ENCODE measurements at regions not wholly inside any gene's neighbourhood (a gene's known extent, or its start where the extent isn't known, plus 50 kb on each side); places are given as distances from the start of the nearest gene placed in this dataset.

GRCh38 chr1:76695535-76695934 lies 171.7 kb upstream of the ST6GALNAC5 start:
- Histone ChIP-seq H2BK120ac (ENCODE audit: low read depth, low read length, poor library complexity, severe bottlenecking) (no peak overlapping the region), H4K91ac (ENCODE audit: insufficient read length, low read depth, low read length) (no peak overlapping the region), H2AK5ac (ENCODE audit: insufficient read length, low read length) (no peak overlapping the region), H2AFZ (ENCODE audit: low read length) (no peak overlapping the region), H2BK15ac (ENCODE audit: low read depth, low read length) (no peak overlapping the region), H3K27ac (ENCODE audit: insufficient read length, low read depth, low read length) (no peak overlapping the region), H3K4ac (ENCODE audit: low read depth, low read length) (no peak overlapping the region), H3K9me3 (ENCODE audit: control insufficient read depth, low read depth, low read length) (no peaks in the 10 kb centered on the region), H3K79me2 (ENCODE audit: insufficient read depth, low read length) (no peaks in the 10 kb centered on the region), H3K14ac (ENCODE audit: insufficient read depth, low read length) (no peak overlapping the region), H3K23me2 (ENCODE audit: insufficient read length, low read depth, low read length, poor library complexity, severe bottlenecking) (no peaks in the 10 kb centered on the region), H2BK20ac (ENCODE audit: low read depth, low read length, poor library complexity, severe bottlenecking) (no peak overlapping the region), H3K23ac (ENCODE audit: insufficient read length, low read depth, low read length) (no peak overlapping the region), H3K18ac (ENCODE audit: insufficient read length, low read depth, low read length) (no peak overlapping the region), H3K4me1 (ENCODE audit: insufficient read depth, low read length) (no peaks in the 10 kb centered on the region; the same call in 1 of the 2 replicates), H2BK5ac (ENCODE audit: insufficient read length, low read length) (no peak overlapping the region), H3K56ac (ENCODE audit: insufficient read length, low read depth, low read length) (no peak overlapping the region), H3K9ac (ENCODE audit: extremely low read depth, insufficient read length, low read length) (no peak overlapping the region), H4K5ac (ENCODE audit: insufficient read length, low read depth, low read length) (no peak overlapping the region), H4K8ac (replicated peaks; ENCODE audit: insufficient read length, low read depth, low read length) (no peak overlapping the region), H3K79me1 (ENCODE audit: insufficient read depth, low read depth, low read length, poor library complexity, severe bottlenecking) (no peaks in the 10 kb centered on the region), H3K27me3 (ENCODE audit: insufficient read depth, low read length) (no peaks in the 10 kb centered on the region), H3K4me2 (ENCODE audit: insufficient read depth, insufficient read length, low read length) (no peak overlapping the region), H4K20me1 (ENCODE audit: control insufficient read depth, insufficient read depth, insufficient read length) (no peaks in the 10 kb centered on the region), H2BK12ac (ENCODE audit: insufficient read length, low read depth, low read length) (no peak overlapping the region), H3T11ph (ENCODE audit: low read length) (no peak overlapping the region)
- Mint-ChIP-seq H3K4me1 (no peaks in the 10 kb centered on the region), H3K9me3 (peaks cover 11 to 14% of the 10 kb centered on the region in 2 experiments; a peak in 4 of 5 replicates), H3K36me3 (ENCODE audit: insufficient read depth in 1 of 3, low read depth in 3 of 3) (peaks cover 0 to 10% (median 10%) of the 10 kb centered on the region in 3 experiments; a peak in 6 of 7 replicates), H3K27ac (no peak overlapping the region), H3K27me3 (ENCODE audit: low read depth) (no peaks in the 10 kb centered on the region), H3K4me3 (no peak overlapping the region)
- WGBS (ENCODE audit: extremely low coverage, insufficient read length, low lambda C conversion rate), result no CpG with 5 or more reads among the region's 2 CpGs
- no peak for DNase-seq
- no peak for TF ChIP-seq CTCF (conservative IDR thresholded peaks at IDR 0.05)
